IMR-90 (cell line): ENCODE measurements at regions not wholly inside any gene's neighbourhood (a gene's known extent, or its start where the extent isn't known, plus 50 kb on each side); places are given as distances from the start of the nearest gene placed in this dataset.

Experiments
- ATAC-seq: fragments of 200-7000 bp; cut with Tn5 transposase; 2 replicates; pipeline ENCODE4 v1.9.1; 2020; ENCODE audit warnings: low read depth, mild to moderate bottlenecking, moderate library complexity
- BruUV-seq: library from RNA; stranded (reverse); fragments of 400-500 nt; replicated peaks from 2 replicates; lab custom pipeline; 2021; lab: Mats Ljungman, UMichigan
- CTCF ChIA-PET: fragments of 300-600 bp; formaldehyde crosslinking; extraction: SDS; loops from one replicate; lab custom pipeline; 2021; ENCODE audit warnings: antibody characterized with exemption; lab: Yijun Ruan, JAX
- POLR2A ChIA-PET: fragments of 300-600 bp; sonication (Branson Sonifier 250); formaldehyde crosslinking; loops from one replicate; lab custom pipeline; 2022; ENCODE audit warnings: antibody characterized with exemption; ENCODE audit not compliant: unreplicated experiment; lab: Charles Lee
- DNase-seq: peaks from one replicate; pipeline ENCODE4 v3.0.0; 2013
- H2AFZ ChIP-seq: replicated peaks from 2 replicates; pipeline ENCODE3; 2013; ENCODE audit warnings: low read length, mild to moderate bottlenecking; ENCODE audit not compliant: poor library complexity
- H2AK5ac ChIP-seq: 2 replicates; pipeline ENCODE4 v1.6.1; 2013; ENCODE audit warnings: low read depth, low read length, inconsistent platforms
- H2AK9ac ChIP-seq: replicated peaks from 2 replicates; pipeline ENCODE3; 2013; ENCODE audit warnings: mild to moderate bottlenecking, low read depth, low read length, moderate library complexity; ENCODE audit not compliant: poor library complexity
- H2BK120ac ChIP-seq: 2 replicates; pipeline ENCODE4 v1.6.1; 2013; ENCODE audit warnings: low read depth, low read length, inconsistent platforms
- H2BK15ac ChIP-seq: 3 replicates; pipeline ENCODE4 v1.6.1; 2013; ENCODE audit warnings: low read depth, low read length, inconsistent platforms
- H2BK20ac ChIP-seq: 2 replicates; pipeline ENCODE4 v1.6.1; 2013; ENCODE audit warnings: low read depth, mild to moderate bottlenecking, inconsistent platforms, low read length, moderate library complexity
- H2BK5ac ChIP-seq: 2 replicates; pipeline ENCODE4 v1.6.1; 2013; ENCODE audit warnings: mild to moderate bottlenecking, low read depth, low read length, inconsistent platforms; ENCODE audit not compliant: poor library complexity, severe bottlenecking
- H3K14ac ChIP-seq: replicated peaks from 2 replicates; pipeline ENCODE4 v1.6.1; 2013; ENCODE audit warnings: low read depth, low read length, inconsistent platforms
- H3K18ac ChIP-seq: 2 replicates; pipeline ENCODE4 v1.6.1; 2013; ENCODE audit warnings: low read depth, low read length, control low read depth
- H3K23ac ChIP-seq: 2 replicates; pipeline ENCODE4 v1.6.1; 2013; ENCODE audit warnings: low read depth, low read length, inconsistent platforms
- H3K27ac ChIP-seq: 2 replicates; pipeline ENCODE4 v1.5.1; 2013; ENCODE audit warnings: mild to moderate bottlenecking, control low read depth, low read length; ENCODE audit not compliant: insufficient read depth
- H3K27me3 ChIP-seq: 2 replicates; pipeline ENCODE4 v1.6.1; 2013; ENCODE audit warnings: low read length; ENCODE audit not compliant: control insufficient read depth, insufficient read depth
- H3K36me3 ChIP-seq: 2 replicates; pipeline ENCODE4 v1.6.1; 2013; ENCODE audit warnings: low read length, mixed read lengths; ENCODE audit not compliant: control insufficient read depth, insufficient read depth
- H3K4ac ChIP-seq: 2 replicates; pipeline ENCODE4 v1.6.1; 2013; ENCODE audit warnings: low read depth, low read length, inconsistent platforms
- H3K4me1 ChIP-seq: 2 replicates; pipeline ENCODE4 v1.6.1; 2013; ENCODE audit warnings: low read length, mixed read lengths; ENCODE audit not compliant: control insufficient read depth, insufficient read depth
- H3K4me2 ChIP-seq: 2 replicates; pipeline ENCODE4 v1.6.1; 2013; ENCODE audit warnings: low read depth, mild to moderate bottlenecking, control low read depth, low read length, moderate library complexity
- H3K4me3 ChIP-seq: 2 replicates; pipeline ENCODE4 v1.5.1; 2013; ENCODE audit warnings: low read depth, mild to moderate bottlenecking, control low read depth, low read length, moderate library complexity; ENCODE audit not compliant: insufficient read depth
- H3K56ac ChIP-seq: 2 replicates; pipeline ENCODE4 v1.6.1; 2013; ENCODE audit warnings: low read length, inconsistent platforms; ENCODE audit not compliant: insufficient read depth; ENCODE audit errors: extremely low read depth
- H3K79me1 ChIP-seq, 2 experiments: 2 replicates each; pipeline ENCODE4 v1.6.1; 2013; ENCODE audit warnings: low read length in 2 of 2, inconsistent platforms in 1 of 2, low read depth in 1 of 2
- H3K9ac ChIP-seq: 2 replicates; pipeline ENCODE4 v1.6.1; 2013; ENCODE audit warnings: low read depth, low read length, control low read depth
- H3K9me1 ChIP-seq: 2 replicates; pipeline ENCODE4 v1.6.1; 2013; ENCODE audit warnings: low read length, inconsistent platforms; ENCODE audit not compliant: insufficient read depth
- H3K9me3 ChIP-seq: 2 replicates; pipeline ENCODE4 v1.6.1; 2013; ENCODE audit warnings: low read length; ENCODE audit not compliant: control insufficient read depth, insufficient read depth
- H4K20me1 ChIP-seq: 2 replicates; pipeline ENCODE4 v1.6.1; 2013; ENCODE audit warnings: low read length, inconsistent platforms; ENCODE audit not compliant: insufficient read depth
- H4K5ac ChIP-seq: 2 replicates; pipeline ENCODE4 v1.6.1; 2013; ENCODE audit warnings: mild to moderate bottlenecking, low read depth, low read length, control low read depth
- H4K8ac ChIP-seq, 2 experiments: 2 replicates each; pipeline ENCODE4 v1.6.1; 2013; ENCODE audit warnings: low read depth in 2 of 2, low read length in 2 of 2, control low read depth in 1 of 2, inconsistent platforms in 1 of 2
- H4K91ac ChIP-seq: 2 replicates; pipeline ENCODE4 v1.6.1; 2013; ENCODE audit warnings: low read depth, low read length, inconsistent platforms; ENCODE audit not compliant: insufficient read depth
- CEBPB ChIP-seq: IDR thresholded peaks from 2 replicates; pipeline ENCODE4 v1.6.1; 2012; ENCODE audit warnings: low read depth, low read length, improper control_type of control experiment
- POLR2A ChIP-seq: IDR thresholded peaks from 2 replicates; pipeline ENCODE4 v1.6.1; 2012; ENCODE audit warnings: mild to moderate bottlenecking, low read depth, low read length
- WGBS, 2 experiments: methylation state at CpG; one replicate each; pipeline versions ENCODE4 v1.1.5 to v1.1.7; 2013; ENCODE audit warnings: missing lambda C conversion rate in 2 of 2; ENCODE audit not compliant: insufficient read length in 1 of 2; ENCODE audit errors: extremely low coverage in 2 of 2; 5-methylcytosine and 5-hydroxymethylcytosine counted together
- dilution Hi-C: fragments of 300-500 bp; cut with HindIII; formaldehyde crosslinking; loops from one replicate; pipeline ENCODE4 v1.14.3; 2018; ENCODE audit warnings: low sequenced_read_pairs; ENCODE audit not compliant: unreplicated experiment
- in situ Hi-C: fragments of 300-500 bp; cut with MboI; formaldehyde crosslinking; loops from 3 replicates; pipeline ENCODE4 v1.14.3; 2019; ENCODE audit warnings: low sequenced_read_pairs, inconsistent platforms, mixed read lengths
- intact Hi-C: fragments of 100-400 bp; cut with micrococcal nuclease; formaldehyde crosslinking; loops from 2 replicates; pipeline ENCODE4 v1.10.0; 2022
- TF ChIP-seq, protein P1 (sequence below): fragments of 150-350 bp; IDR thresholded peaks from 2 replicates; pipeline ENCODE4 v1.6.1; 2016; ENCODE audit warnings: low read depth, mild to moderate bottlenecking, low read length, moderate library complexity, borderline replicate concordance

DNA sequence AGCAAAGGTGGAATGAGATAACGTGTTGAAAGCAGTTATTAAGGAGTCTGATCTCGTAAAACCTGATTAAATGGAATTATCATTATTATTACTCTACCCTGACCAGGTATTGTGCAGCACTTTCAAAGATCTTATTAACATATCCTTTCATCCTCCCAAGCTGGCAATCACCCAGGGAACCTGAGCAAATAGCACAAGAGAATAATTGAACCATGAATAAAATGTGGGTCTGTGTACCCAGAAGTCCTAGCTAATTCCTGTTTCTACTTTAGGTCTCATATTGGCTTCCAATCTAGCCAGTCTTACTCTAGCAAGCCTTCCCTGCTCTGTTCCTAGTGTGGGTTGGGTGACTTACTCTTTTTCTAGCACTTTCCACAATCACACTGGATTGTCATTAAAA, 162.2 kb upstream of the STK32A start:
- no peak overlapping the region for H2AFZ ChIP-seq
- no peaks in the 10 kb centered on the region for H3K9me1 ChIP-seq
- intact Hi-C loops, result no loop called here
- no peak overlapping the region for H3K4ac ChIP-seq
- H3K9ac ChIP-seq, result no peak overlapping the region
- H4K91ac ChIP-seq, result no peak overlapping the region
- ATAC-seq (no peak), DNase-seq (no peak)
- in situ Hi-C loops, result no loop called here
- no peaks in the 10 kb centered on the region for H3K27me3 ChIP-seq
- no peaks in the 10 kb centered on the region for H4K20me1 ChIP-seq
- WGBS, 2 experiments, result no CpG with 5 or more reads among the region's 2 CpGs
- BruUV-seq, result no TSS peak
- ChIA-PET POLR2A (no interaction called here), CTCF (no interaction called here)
- no peak overlapping the region for H2AK9ac ChIP-seq
- H3K9me3 ChIP-seq, result no peaks in the 10 kb centered on the region
- no peaks in the 10 kb centered on the region for H3K4me1 ChIP-seq
- H3K56ac ChIP-seq, result no peak overlapping the region
- H2BK15ac ChIP-seq, result no peak overlapping the region
- H2BK20ac ChIP-seq, result no peak overlapping the region
- no peak overlapping the region for H3K27ac ChIP-seq
- H2BK120ac ChIP-seq, result no peak overlapping the region
- H4K5ac ChIP-seq, result no peak overlapping the region
- H3K79me1 ChIP-seq, result no peaks in the 10 kb centered on the region
- no peaks in the 10 kb centered on the region for H3K36me3 ChIP-seq
- dilution Hi-C loops, result no loop called here
- H2BK5ac ChIP-seq, result no peak overlapping the region
- TF ChIP-seq, protein P1, sequence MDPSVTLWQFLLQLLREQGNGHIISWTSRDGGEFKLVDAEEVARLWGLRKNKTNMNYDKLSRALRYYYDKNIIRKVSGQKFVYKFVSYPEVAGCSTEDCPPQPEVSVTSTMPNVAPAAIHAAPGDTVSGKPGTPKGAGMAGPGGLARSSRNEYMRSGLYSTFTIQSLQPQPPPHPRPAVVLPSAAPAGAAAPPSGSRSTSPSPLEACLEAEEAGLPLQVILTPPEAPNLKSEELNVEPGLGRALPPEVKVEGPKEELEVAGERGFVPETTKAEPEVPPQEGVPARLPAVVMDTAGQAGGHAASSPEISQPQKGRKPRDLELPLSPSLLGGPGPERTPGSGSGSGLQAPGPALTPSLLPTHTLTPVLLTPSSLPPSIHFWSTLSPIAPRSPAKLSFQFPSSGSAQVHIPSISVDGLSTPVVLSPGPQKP, result no peak
- no peak for TF ChIP-seq CEBPB
- TF ChIP-seq POLR2A, result no peak
- no peak overlapping the region for H3K14ac ChIP-seq
- no peak overlapping the region for H3K23ac ChIP-seq
- no peak overlapping the region for H3K18ac ChIP-seq
- H2AK5ac ChIP-seq, result no peak overlapping the region
- no peak overlapping the region for H4K8ac ChIP-seq
- H3K4me2 ChIP-seq, result no peak overlapping the region
- no peak overlapping the region for H3K4me3 ChIP-seq
